SHP77 (cell line): ENCODE measurements at regions not wholly inside any gene's neighbourhood (a gene's known extent, or its start where the extent isn't known, plus 50 kb on each side); places are given as distances from the start of the nearest gene placed in this dataset.
"Not testable (repeated sequence)": the region's sequence is repeated elsewhere in the genome, so short reads cannot be mapped to it uniquely, and the experiment has no call there.

Experiments used
- DNase-seq, 2 experiments: peaks; one replicate each; lab custom pipeline; 2025; lab: John Stamatoyannopoulos, UW

DNA sequence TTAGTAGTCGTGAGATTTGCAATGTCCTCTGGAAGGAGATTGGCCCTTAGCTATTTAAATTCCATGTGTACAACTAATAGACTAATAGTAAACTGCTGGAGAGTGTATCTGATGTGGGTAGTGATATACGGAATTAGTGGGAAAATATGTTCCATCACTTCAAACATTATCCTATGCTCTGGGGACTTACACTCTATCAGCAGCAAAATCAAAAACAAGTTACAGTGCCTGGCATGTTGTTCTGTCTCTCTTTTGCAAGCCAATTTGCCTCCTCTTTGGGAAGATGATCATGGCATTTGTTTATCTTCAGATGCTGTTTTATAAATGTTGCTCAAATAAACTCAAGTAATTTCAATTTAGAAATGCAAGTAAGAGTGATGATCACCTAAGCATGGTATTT is 311.9 kb upstream of the ACO1 start:
- no peak for DNase-seq

DNA sequence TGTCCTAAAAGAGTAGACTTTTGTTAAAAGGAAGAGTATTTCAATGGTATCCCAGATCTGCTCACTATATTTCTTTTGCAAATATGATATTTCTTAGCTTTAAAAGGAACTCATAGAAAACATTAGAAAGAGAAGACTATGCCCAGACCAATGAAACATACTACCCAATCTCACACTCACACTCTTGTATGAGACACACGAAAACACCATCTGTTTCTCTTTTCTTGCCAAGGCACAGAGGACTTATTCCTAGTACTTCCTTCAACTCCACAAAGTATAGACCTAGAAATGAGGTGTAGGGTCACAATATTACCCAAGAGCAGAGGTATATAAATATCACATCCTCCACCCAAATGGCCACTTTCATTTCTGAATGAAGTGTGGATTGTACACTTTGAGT is 292.4 kb upstream of the ACO1 start:
- DNase-seq, result no peak

DNA sequence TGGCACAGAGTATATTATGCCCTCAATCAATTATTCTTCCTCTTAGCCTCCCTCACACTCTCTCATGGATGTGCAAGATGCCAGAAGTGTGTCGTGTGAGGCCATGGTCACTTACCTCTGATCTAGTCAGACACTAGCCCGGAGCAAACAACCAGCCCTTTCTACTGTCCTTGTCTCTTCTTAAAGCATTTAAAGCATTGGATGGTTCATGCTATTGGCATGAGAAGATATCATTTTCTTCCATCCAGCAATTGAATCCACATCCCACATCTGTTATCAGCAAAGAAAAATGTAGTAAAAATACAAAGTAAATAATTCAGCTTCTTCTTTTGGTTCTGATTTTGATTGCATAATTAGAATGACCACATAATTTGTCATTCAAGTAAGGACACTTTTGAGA is 267.2 kb upstream of the ACO1 start:
- DNase-seq, result no peak

DNA sequence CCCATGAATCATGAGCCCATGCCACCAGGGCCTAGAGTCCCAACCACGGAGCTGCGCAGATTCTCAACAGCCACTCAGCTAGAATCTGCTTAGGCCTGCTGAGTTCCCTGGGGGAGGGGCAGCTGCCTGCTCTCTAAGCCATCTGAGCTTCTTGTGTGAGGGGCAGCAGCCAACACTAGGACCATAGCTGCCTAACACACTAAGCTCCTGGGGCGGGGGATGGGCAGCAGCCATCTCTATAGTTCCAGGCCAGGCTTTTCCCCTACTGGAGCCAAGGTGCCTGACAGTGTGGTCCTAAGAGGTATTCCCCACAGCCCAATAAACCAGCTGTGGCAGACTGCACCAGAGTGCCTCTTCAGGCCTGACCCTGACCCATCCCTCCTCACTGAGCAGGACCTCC is 255.9 kb upstream of the ACO1 start:
- DNase-seq, result no peak

DNA sequence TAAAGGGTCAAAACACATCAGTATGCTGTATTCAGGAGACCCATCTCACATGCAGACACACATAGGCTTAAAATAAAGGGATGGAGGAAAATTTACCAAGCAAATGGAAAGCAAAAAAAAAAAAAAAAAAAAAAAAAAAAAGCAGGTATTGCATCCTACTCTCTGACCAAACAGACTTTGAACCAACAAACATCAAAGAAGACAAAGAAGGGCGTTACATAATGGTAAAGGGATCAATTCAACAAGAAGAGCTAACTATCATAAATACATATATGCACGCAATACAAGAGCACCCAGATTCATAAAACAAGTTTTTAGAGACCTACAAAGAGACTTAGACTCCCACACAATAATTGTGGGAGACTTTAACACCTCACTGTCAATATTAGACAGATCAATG is 253.7 kb upstream of the ACO1 start:
- DNase-seq, result not testable (repeated sequence)

DNA sequence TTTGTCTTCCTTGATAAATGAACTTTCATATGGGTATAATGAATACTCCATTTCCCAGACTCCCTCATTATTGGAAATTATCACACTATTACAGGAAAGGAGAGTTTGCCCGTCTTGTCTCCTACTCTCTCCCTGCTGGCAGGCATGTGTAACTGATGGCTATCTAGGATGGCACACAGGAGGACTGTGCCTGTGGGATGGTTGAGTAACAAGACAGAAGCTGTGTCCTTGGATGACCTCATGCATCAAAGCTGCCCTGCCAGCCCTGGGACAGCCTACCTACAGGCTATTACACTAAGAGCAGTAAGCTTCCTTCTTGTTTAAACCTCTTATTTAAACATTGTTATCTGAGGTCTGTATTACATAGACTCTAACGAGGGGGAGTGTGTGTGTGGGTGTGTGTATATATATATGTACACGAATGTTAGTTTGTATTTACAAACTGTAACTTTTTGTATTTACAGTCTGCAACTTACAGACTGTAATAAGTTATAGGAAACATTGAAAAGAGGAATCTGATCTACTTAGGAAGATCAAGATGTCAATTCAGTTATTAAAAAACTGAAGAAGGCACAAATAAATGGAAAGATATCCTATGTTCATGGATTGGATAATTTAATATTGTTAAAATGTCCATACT is 247.6 kb upstream of the ACO1 start:
- peak in 1 of 2 experiments; percentile 1 for DNase-seq

DNA sequence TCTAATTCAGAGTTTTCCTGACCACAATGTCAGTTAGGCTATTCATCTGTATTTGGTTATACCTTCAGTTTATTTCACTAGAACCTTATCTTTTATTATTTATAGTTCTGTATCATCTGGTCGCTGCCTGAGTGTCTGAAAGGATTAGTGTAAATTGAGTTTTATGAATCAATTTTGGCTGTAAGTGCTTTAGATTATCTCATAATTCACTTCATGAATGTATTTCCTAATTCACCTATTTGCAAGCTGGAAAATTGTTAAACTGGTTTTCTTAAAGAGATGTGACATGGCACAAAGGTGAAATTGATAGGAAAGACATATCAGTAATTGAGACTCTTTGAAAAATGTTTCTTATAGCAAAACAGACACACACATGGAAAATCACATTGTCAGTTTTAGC is 242.4 kb upstream of the ACO1 start:
- DNase-seq, result no peak

DNA sequence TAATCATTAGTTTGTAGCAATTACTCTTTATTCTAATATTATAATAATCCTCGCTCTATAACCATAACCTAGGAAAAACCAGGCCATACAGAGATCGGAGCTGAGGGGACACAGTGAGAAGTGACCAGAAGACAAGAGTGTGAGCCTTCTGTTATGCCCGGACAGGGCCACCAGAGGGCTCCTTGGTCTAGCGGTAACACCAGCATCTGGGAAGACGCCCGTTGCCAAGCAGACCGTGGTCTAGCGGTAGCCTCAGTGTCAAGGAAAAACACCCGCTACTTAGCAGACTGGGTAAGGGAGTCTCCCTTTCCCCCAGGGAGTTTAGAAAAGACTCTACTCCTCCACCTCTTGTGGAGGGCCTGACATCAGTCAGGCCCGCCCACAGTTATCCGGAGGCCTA is 235.9 kb upstream of the ACO1 start:
- DNase-seq, result not testable (repeated sequence)

DNA sequence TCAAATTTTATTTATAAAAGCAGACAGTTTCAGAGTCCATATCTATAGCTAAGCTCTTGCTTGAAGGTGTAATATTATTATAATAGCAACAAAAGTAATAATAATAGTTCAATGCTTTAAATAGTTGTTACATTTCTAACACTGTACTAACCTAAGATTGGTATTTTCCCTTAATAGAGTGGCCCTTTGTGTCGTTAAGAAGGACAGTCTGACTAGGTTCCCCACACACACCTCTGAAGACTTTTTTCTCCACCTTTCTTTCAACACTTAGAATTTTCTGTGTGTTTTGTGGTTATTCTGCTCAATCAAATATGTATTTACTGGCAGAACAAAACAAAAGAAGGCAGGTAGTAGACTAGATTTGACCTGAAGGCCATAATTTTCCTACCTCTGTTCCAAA is 223.2 kb upstream of the ACO1 start:
- no peak for DNase-seq

DNA sequence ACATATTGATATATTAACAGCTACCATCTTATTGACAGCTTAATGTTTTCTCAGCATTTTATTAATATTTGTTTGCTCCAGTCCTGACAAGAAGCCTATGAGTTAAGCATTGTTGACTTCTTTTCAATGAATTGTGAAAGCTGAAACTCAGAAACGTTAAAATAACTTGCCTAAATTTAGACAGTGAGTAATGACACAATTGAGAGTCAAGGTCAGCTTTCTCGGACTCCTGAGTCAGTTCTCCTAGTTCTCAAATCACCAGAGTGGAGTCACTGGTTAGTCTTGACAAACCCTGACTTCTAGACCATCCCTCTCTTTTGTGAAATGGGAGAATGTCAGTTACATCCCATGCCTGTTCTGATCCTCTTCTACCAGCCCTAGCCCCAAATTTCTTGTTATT is 222.7 kb upstream of the ACO1 start:
- DNase-seq, result no peak

DNA sequence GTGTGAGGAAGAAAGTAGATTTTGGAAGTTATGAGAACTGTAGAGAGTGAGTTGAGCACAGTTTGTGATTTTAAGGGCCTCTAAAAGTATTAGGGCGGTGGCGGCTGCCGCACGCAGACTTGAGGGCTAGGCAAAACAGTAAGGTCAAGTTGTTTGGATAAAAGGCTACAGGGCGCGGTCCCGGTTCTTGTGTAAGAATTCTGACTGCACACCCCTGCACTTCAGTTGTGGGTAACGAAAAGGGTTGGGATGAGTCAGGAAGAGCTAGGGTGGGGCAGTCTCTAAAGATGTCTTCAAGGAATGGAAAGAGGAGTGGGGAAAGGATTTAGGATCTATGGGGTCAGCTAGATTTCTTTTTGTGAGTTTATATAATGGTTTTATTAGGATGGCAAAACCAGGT is 218.1 kb upstream of the ACO1 start:
- DNase-seq, result not testable (repeated sequence)

DNA sequence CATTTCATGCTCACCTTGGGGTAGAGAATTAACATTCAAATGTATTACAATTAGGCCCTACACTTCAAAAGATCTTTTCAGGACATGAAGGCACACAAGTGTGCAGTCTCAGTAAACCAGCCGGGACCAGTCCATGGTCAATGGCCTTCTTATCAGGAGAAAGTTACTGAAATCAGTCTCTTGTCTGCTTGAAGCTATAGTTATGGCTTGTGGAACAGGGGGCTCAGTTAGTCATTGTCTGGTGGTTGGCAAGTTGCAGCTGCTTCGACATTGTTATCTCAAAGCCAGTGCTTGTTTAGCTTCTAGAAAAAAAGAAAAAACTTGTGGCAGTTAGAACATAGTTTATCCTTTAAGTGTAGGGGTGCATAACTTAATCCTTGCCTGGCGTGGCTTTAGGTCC is 213.1 kb upstream of the ACO1 start:
- no peak for DNase-seq

DNA sequence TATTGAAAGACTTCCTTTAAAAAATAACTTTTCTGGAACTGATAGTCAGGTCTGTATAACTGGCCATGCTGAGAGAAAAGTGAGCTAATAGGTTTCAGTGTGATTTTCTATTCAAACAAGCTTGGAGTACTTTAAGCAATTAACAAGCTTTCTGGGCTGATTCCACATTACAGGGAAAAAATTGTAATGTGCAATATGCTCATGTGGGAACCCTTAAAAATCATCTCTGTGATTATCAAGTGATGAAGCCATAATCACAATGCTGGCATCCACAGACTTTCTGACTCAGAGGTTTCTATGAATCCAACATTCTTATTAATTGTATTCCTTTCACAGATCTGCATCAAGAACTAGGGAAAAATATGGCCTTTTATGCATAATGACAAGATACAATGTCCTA is 212.2 kb upstream of the ACO1 start:
- DNase-seq, result no peak

DNA sequence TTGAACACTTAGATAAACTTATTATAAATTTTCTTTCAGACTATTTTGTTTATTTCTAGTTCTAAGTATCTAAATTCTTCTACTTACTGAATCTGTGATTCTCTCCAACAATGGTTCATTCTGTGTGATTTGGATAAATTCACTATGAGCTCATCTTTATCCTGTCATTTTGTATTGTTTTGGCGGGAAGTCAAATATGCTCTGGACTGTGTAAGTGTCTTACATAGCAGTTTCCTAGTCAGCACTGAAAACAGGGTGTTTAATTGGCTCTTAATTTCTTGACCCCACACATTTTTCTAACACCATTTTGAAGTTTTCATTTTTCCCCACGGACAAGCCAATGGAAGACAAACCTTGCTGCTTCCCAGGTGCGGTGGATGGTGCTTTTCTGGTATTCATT is 207.0 kb upstream of the ACO1 start:
- no peak for DNase-seq

DNA sequence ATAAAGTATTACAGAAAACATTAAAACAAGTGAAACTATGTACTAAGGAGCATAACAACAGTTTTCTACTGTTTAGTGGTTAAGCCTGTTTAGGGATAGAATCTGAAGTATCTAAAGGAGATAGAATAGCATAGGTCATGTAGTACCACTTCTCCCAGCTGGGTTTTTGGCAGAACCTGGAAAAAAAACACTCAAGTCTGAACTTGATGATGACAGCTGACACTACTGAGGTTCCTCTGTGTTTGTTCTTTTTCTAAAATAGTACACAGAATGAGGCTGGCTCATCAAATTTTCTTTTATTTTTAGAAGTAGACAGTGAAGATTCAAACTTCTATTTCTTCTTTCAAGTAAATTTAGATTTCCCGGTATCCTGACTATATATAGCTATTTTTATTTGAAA is 203.8 kb upstream of the ACO1 start:
- DNase-seq, result no peak

DNA sequence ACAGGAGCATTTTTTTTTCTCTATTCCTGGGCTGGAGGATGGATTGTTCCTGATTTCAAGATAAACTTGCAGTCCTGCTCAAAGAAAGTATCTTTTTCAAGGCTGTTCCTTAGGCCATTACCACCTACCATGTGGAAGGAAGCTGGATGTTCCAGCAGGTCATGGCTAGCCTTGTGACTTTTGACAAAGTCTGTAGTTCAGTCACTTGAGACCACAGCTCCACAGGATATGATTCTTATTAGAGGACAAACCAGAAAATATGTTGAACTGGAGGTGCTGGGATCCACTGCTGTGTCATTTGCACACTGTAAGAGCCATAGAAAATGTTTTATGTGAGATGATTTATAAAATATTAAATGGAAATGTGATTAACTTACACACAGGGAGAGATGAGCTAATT is 184.2 kb upstream of the ACO1 start:
- DNase-seq, result no peak

DNA sequence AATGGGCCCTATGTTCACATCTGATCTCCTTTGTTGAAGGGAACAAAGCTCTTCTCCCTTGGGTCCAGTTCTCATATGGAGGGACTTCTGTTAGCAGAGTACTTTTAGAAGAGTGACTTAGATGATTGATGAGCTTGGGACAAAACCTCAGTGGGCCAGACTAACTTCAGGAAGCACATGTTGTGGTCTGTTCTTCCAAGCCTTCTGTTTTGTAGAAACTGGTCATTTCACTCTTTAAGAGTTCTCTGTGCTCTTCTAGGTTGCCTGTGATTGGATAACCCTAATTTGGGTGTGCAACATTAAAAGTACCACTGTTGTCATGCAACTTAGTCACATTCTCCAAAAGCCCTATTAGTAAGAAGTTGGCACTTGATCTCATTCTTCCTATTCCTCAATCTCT is 183.5 kb upstream of the ACO1 start:
- no peak for DNase-seq

DNA sequence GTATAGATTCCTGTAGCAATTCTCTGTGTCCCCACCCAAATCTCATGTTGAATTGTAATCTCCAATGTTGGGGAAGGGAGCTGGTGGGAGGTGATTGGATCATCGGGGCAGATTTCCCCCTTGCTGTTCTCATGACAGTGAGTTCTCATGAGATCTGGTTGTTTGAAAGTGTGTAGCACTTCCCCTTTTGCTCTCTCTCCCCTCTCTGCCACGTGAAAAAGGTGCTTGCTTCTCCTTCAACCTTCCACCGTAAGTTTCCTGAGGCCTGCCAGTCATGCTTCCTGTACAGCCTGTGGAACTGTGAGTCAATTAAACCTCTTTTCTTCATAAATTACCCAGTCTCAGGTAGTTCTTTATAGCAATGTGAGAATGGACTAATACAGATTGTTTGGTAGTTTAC is 175.3 kb upstream of the ACO1 start:
- not testable (repeated sequence) for DNase-seq

DNA sequence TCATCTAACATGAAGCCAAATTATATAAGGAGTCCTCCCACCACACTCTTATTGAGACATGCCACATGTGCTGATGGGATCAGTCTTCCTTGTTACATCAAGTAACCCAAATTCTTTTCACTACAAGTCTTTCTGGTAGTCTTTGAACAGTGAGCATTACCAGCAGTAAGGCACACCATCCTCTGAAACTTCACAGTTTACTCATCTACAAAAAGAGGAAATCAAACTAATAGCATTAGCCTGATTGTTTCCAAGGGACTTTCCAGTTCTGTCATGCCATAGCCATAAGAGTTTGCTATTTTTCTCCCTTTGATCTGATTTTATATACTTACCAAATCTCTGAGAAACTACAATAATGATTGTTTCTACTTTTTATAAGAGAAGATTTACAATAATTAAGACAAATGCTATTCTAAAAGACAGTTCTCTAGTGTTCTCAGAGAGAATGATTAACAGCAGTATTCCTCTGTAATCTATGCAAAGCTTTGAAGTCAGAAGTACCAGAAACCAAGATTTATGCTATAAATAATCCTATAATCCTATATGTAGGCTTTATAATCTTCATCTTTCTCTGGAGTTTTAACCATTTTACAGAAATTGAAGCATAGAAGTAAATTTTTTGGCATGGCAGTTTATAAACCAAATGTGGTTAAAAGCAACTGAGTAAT is 166.2 kb upstream of the ACO1 start:
- no peak for DNase-seq

DNA sequence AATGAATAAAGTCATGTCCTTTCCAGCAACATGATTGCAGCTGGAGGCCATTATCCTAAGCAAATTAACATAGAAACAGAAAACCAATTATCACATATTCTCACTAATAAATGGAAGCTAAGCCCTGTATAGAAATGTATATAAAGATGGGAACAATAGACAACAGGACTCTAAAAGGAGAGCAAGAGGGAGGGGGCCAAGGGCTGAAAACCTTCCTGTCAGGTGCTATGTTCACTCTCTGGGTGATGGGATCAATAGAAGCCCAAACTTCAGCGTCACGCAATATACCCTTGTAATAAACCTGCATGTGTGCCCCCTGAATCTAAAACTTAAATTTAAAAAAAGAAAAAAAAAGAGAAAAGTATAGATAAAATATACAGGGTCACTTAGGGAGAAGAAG is 163.7 kb upstream of the ACO1 start:
- no peak for DNase-seq

DNA sequence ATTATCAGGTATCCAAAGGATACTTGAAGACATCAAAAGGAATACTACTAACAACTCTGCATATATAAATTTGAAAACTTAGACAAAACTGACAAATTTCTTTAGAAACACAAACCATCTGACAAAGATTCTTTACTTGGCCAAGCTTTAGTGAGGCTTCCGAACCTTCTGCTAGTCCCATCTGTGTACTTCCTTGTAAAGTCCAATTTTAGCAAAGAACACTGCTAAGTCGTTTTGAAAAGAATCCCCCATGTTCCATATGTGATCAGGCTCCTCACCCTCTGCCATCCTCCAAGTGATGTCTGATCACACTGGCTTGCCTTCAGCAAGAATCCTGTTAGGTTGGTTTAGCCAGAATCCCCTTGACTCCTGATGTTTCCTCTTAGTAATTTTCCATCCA is 150.0 kb upstream of the ACO1 start:
- no peak for DNase-seq

DNA sequence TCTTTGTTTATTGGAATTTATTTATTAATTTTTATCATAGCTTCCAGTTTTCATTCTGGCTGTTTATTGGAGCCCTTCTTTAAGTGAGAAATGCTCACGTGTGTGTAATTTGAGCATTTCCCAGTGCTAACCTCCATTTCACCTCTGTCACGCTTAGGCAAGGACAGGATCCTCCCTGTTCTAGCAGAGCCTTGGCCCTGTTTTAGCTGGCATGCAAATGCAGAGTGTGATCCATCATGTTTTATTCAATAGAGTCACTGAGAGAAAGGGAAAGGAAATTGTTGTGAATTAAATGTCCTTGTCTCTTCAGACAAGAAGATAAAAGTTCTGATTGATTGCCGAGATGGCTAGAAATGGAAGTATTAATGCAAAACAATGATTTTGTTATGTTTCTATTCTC is 137.3 kb upstream of the ACO1 start:
- no peak for DNase-seq

DNA sequence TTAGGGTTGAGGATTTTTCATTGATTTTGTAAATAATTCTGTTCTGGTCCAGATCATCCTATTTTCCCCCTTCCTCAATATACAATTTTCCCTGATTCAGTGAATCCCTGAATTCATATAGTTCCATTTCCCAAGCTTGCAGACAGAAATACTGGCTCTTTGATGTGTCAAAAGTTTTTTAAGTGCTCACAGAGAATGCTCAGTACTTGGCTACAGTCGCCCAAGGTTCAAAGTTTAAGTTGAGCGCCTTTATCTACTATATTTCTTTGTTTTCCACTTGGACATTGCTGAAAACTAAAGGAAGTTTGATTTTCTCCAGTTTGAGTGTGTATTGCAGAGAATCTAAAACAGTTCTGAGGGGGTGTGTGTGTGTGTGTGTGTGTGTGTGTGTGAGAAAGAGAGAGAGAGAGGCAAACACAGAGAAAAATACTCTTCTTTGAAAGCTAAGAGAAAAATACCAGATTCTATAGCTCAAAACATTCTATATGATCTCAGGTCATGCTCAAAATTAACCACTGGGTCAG is 136.2 kb upstream of the ACO1 start:
- DNase-seq, result no peak

DNA sequence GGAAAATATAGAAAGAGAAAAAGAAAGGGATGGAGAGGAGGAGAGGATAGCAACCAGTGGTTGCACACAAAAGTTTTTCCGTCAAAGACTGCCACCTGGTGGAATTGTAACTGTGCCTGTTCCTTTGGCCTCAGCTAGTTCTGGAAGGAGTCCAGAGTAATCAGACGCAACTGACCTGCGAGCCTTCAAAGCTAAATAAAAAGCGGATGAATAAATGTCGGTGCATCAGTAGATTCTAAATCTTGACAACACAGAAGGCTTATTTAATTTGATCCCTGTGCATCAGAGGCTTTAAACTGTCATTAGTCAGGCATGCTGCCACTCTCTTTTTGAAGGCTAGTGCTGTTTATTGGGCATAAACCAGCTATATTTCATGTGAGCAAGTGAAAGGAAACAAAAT is 132.9 kb upstream of the ACO1 start:
- peak; percentile 26 to 52 for DNase-seq
